Erythroblast (primary cell): ENCODE measurements at regions not wholly inside any gene's neighbourhood (a gene's known extent, or its start where the extent isn't known, plus 50 kb on each side); places are given as distances from the start of the nearest gene placed in this dataset.

Experiments used
- GATA1 ChIP-seq: IDR thresholded peaks from 2 replicates; pipeline ENCODE4 v1.6.1; 2011; ENCODE audit warnings: low read depth, mild to moderate bottlenecking, control low read depth, low read length, moderate library complexity
- POLR2A ChIP-seq: IDR thresholded peaks from 2 replicates; pipeline ENCODE4 v1.6.1; 2011; ENCODE audit warnings: mild to moderate bottlenecking, low read length

- TF ChIP-seq POLR2A (no peak), GATA1 (no peak)
Observed at GRCh38 chr11:40054631-40055030, 1404.8 kb downstream of the LRRC4C start.
